Upper lobe of left lung (tissue), 4 donors: ENCODE measurements at regions not wholly inside any gene's neighbourhood (a gene's known extent, or its start where the extent isn't known, plus 50 kb on each side); places are given as distances from the start of the nearest gene placed in this dataset.

Experiments used
- CTCF ChIP-seq, 6 experiments: fragments of 450-650 bp in 4 of 6; fragments of 200-600 bp in 2 of 6; sonication (generic) in 2 of 6; IDR thresholded peaks; one replicate each; pipeline ENCODE4 v1.5.1; 2016 to 2019; ENCODE audit warnings: antibody characterized with exemption in 6 of 6
- POLR2A ChIP-seq, 4 donors: fragments of 450-650 bp; IDR thresholded peaks; one replicate each; pipeline ENCODE4 v1.5.1; 2016 to 2017; ENCODE audit warnings: antibody characterized with exemption in 4 of 4, mild to moderate bottlenecking in 2 of 4
- POLR2AphosphoS5 ChIP-seq, 2 donors: sonication (generic); formaldehyde crosslinking; IDR thresholded peaks; one replicate each; pipeline ENCODE4 v1.5.1; 2017; ENCODE audit warnings: antibody characterized with exemption in 2 of 2

GRCh38 chrX:42477396-42477795 is 300.6 kb downstream of the PPP1R2C start:
- TF ChIP-seq CTCF (IDR thresholded peaks at IDR 0.05), result no peak
- TF ChIP-seq POLR2AphosphoS5 (IDR thresholded peaks at IDR 0.05), result no peak
- TF ChIP-seq POLR2A (IDR thresholded peaks at IDR 0.05), result no peak
